ENCODE measurements at regions not wholly inside any gene's neighbourhood (a gene's known extent, or its start where the extent isn't known, plus 50 kb on each side); places are given as distances from the start of the nearest gene placed in this dataset.

DNA sequence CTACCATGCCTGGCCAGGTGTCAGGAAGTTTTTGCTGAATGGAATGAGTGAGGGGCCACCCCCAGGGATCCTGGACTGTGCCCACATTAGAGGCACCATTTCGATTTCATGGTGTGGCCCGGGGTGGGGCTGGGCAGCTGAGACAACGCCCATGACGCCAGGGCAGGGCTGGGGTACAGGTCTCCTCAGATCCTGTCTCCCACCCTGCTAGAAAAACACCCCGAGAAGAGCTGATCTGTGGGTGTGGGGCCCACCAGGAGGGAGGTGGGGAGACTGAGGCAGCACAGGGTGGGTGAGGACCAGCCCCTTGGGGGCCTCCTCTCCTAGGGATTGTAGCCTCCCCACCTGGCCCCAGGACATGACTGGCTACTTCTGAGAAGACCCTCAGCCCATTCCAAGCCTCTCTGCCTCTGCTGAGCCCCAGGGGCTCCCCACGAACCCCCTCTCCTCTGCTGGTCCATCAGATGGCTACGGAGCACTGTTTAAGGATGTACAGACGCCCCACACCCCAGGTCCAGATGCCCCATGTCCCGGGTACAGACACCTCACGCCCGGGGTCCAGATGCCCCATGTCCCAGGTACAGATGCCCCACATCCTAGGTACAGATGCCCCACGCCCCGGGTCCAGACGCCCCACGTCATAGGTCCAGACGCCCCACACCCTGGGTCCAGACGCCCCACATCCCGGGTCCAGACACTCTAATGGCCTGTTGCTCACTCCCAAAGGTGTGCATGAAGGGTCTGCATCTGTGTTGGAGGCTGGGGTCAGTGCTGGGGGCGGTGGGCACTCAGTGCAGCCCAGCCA, 99.4 kb downstream of the MICALL2 start:
- H3K9me3 Mint-ChIP-seq: no peaks in the 10 kb centered on the region
- no peak overlapping the region for H3K27ac Mint-ChIP-seq
- ChIA-PET CTCF (interaction anchor here (1.0 kb wide), 1 partner anchor 9 kb away, joined by 6 read pairs; no protein-coding TSS in a partner anchor), POLR2A (no interaction called here)
- H3K4me3 Mint-ChIP-seq: no peak overlapping the region
- ATAC-seq (no peak), DNase-seq (ENCODE audit: low spot score) (no peak)
- H3K36me3 Mint-ChIP-seq: no peaks in the 10 kb centered on the region
- TF ChIP-seq ATF6 (CRISPR knock-in tag; IDR thresholded peaks at IDR 0.05) (no peak), CREB1 (CRISPR knock-in tag; IDR thresholded peaks at IDR 0.05) (no peak), ZNF532 (CRISPR knock-in tag; IDR thresholded peaks at IDR 0.05; ENCODE audit: borderline replicate concordance) (no peak), ZNF121 (CRISPR knock-in tag; IDR thresholded peaks at IDR 0.05) (no peak)
- no peaks in the 10 kb centered on the region for H3K4me1 Mint-ChIP-seq
- H3K27me3 Mint-ChIP-seq (ENCODE audit: low read depth): no peaks in the 10 kb centered on the region

DNA sequence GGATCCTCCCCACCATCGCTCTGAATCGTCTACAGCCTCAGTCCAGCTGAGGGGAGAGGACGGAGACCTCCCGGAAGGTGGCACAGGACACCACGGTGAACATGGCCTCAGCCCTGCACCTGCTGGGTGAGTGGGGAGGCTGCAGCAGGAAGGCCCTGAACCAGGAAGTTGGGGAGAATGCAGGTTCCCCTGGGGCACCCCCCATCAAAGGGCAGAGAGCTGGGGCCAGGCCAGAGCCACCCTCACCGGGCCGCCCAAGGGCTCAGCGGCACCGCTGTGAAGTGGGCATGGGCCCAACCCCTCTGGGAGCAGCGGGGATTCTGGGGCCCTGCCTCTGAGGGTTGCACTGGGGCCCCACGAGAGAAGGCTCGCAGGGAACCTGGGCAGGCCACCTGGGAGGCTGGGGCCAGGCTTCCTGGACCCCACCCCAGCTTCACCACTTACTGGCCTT, 98.7 kb downstream of the MICALL2 start:
- H3K36me3 Mint-ChIP-seq: no peaks in the 10 kb centered on the region
- H3K27ac Mint-ChIP-seq: no peak overlapping the region
- no peaks in the 10 kb centered on the region for H3K4me1 Mint-ChIP-seq
- TF ChIP-seq ZNF317 (CRISPR knock-in tag; IDR thresholded peaks at IDR 0.05; ENCODE audit: borderline replicate concordance, low read depth) (no peak), GTF2I (CRISPR knock-in tag; conservative IDR thresholded peaks at IDR 0.05) (no peak), SOX15 (CRISPR knock-in tag; IDR thresholded peaks at IDR 0.05) (no peak), SMAD4 (CRISPR knock-in tag; IDR thresholded peaks at IDR 0.05) (no peak), E2F1 (CRISPR knock-in tag; IDR thresholded peaks at IDR 0.05) (no peak), AR (CRISPR knock-in tag; IDR thresholded peaks at IDR 0.05) (no peak), ATF1 (CRISPR knock-in tag; IDR thresholded peaks at IDR 0.05) (no peak), NFE2L1 (CRISPR knock-in tag; IDR thresholded peaks at IDR 0.05) (no peak), JUN (CRISPR knock-in tag; IDR thresholded peaks at IDR 0.05) (no peak), NR1H2 (CRISPR knock-in tag; IDR thresholded peaks at IDR 0.05) (no peak), ETV6 (CRISPR knock-in tag; IDR thresholded peaks at IDR 0.05) (no peak), CBFB (CRISPR knock-in tag; IDR thresholded peaks at IDR 0.05; ENCODE audit: low read depth) (no peak)
- TF ChIP-seq, protein P1, sequence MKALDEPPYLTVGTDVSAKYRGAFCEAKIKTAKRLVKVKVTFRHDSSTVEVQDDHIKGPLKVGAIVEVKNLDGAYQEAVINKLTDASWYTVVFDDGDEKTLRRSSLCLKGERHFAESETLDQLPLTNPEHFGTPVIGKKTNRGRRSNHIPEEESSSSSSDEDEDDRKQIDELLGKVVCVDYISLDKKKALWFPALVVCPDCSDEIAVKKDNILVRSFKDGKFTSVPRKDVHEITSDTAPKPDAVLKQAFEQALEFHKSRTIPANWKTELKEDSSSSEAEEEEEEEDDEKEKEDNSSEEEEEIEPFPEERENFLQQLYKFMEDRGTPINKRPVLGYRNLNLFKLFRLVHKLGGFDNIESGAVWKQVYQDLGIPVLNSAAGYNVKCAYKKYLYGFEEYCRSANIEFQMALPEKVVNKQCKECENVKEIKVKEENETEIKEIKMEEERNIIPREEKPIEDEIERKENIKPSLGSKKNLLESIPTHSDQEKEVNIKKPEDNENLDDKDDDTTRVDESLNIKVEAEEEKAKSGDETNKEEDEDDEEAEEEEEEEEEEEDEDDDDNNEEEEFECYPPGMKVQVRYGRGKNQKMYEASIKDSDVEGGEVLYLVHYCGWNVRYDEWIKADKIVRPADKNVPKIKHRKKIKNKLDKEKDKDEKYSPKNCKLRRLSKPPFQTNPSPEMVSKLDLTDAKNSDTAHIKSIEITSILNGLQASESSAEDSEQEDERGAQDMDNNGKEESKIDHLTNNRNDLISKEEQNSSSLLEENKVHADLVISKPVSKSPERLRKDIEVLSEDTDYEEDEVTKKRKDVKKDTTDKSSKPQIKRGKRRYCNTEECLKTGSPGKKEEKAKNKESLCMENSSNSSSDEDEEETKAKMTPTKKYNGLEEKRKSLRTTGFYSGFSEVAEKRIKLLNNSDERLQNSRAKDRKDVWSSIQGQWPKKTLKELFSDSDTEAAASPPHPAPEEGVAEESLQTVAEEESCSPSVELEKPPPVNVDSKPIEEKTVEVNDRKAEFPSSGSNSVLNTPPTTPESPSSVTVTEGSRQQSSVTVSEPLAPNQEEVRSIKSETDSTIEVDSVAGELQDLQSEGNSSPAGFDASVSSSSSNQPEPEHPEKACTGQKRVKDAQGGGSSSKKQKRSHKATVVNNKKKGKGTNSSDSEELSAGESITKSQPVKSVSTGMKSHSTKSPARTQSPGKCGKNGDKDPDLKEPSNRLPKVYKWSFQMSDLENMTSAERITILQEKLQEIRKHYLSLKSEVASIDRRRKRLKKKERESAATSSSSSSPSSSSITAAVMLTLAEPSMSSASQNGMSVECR (CRISPR knock-in tag; IDR thresholded peaks at IDR 0.05; ENCODE audit: borderline replicate concordance): no peak
- TF ChIP-seq, protein P2, sequence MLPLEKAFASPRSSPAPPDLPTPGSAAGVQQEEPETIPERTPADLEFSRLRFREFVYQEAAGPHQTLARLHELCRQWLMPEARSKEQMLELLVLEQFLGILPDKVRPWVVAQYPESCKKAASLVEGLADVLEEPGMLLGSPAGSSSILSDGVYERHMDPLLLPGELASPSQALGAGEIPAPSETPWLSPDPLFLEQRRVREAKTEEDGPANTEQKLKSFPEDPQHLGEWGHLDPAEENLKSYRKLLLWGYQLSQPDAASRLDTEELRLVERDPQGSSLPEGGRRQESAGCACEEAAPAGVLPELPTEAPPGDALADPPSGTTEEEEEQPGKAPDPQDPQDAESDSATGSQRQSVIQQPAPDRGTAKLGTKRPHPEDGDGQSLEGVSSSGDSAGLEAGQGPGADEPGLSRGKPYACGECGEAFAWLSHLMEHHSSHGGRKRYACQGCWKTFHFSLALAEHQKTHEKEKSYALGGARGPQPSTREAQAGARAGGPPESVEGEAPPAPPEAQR (CRISPR knock-in tag; IDR thresholded peaks at IDR 0.05): no peak
- ChIA-PET CTCF (interaction anchor here (0.7 kb wide), 1 partner anchor 184 kb away, joined by 3 read pairs; no protein-coding TSS in a partner anchor), POLR2A (no interaction called here)
- 0 out of 2 replicates have a peak, but pooled peaks cover under 1% of the 10 kb centered on the region for H3K27me3 Mint-ChIP-seq (ENCODE audit: low read depth)
- H3K9me3 Mint-ChIP-seq: no peaks in the 10 kb centered on the region
- DNase-seq (ENCODE audit: low spot score) (no peak), ATAC-seq (no peak)
- H3K4me3 Mint-ChIP-seq: no peak overlapping the region

Measured in WTC11 (cell line).